GM20000 (cell line): ENCODE measurements at regions not wholly inside any gene's neighbourhood (a gene's known extent, or its start where the extent isn't known, plus 50 kb on each side); places are given as distances from the start of the nearest gene placed in this dataset.

Experiments used
- DNase-seq: peaks from one replicate; pipeline ENCODE4 v3.0.0; 2012; ENCODE audit warnings: low spot score
- CTCF ChIP-seq: IDR thresholded peaks from 2 replicates; pipeline ENCODE4 v1.5.1; 2012; ENCODE audit warnings: mild to moderate bottlenecking, control low read depth; ENCODE audit errors: extremely low read depth, missing control alignments

GRCh38 chr13:51526202-51526601 is 58.1 kb upstream of the WDFY2 start:
- DNase-seq, result no peak
- TF ChIP-seq CTCF, result no peak

GRCh38 chr13:51532736-51533197 is 51.5 kb upstream of the WDFY2 start:
- TF ChIP-seq CTCF, result no peak
- no peak for DNase-seq

- peak; percentile 10 for DNase-seq
- no peak for TF ChIP-seq CTCF
These were observed 50.0 kb upstream of the WDFY2 start for GRCh38 chr13:51534041-51534817.
